ENCODE measurements at regions not wholly inside any gene's neighbourhood (a gene's known extent, or its start where the extent isn't known, plus 50 kb on each side); places are given as distances from the start of the nearest gene placed in this dataset.

DNA sequence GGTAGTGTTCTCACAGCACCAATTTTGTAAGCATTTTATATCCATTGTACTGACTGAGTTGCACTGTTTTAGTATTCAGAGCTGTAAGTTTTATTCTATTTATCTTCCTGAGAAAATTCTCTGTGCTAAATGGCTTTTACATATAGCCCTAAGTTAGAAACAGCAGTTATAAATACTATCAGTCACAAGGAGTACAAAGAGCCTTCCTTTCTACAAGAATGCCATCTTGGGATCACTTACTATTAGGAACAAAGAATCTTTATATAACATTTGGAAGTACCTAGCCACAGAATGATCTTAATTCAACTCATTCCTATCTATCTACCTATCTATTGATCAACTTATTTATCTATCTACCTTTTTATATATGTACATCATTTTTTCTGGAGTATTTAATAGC lies 423.9 kb upstream of the RGS18 start:
- Mint-ChIP-seq H3K27ac (no peak overlapping the region), H3K4me3 (no peak overlapping the region), H3K4me1 (peaks cover 9% of the 10 kb centered on the region), H3K27me3 (ENCODE audit: low read depth) (no peaks in the 10 kb centered on the region), H3K36me3 (no peaks in the 10 kb centered on the region), H3K9me3 (peaks cover 18% of the 10 kb centered on the region)
- TF ChIP-seq, protein P1, sequence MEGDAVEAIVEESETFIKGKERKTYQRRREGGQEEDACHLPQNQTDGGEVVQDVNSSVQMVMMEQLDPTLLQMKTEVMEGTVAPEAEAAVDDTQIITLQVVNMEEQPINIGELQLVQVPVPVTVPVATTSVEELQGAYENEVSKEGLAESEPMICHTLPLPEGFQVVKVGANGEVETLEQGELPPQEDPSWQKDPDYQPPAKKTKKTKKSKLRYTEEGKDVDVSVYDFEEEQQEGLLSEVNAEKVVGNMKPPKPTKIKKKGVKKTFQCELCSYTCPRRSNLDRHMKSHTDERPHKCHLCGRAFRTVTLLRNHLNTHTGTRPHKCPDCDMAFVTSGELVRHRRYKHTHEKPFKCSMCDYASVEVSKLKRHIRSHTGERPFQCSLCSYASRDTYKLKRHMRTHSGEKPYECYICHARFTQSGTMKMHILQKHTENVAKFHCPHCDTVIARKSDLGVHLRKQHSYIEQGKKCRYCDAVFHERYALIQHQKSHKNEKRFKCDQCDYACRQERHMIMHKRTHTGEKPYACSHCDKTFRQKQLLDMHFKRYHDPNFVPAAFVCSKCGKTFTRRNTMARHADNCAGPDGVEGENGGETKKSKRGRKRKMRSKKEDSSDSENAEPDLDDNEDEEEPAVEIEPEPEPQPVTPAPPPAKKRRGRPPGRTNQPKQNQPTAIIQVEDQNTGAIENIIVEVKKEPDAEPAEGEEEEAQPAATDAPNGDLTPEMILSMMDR (IDR thresholded peaks at IDR 0.05; ENCODE audit: unreplicated experiment) = no peak
- DNase-seq (ENCODE audit: low spot score in 2 of 2, unreplicated experiment in 2 of 2) = no peak

DNA sequence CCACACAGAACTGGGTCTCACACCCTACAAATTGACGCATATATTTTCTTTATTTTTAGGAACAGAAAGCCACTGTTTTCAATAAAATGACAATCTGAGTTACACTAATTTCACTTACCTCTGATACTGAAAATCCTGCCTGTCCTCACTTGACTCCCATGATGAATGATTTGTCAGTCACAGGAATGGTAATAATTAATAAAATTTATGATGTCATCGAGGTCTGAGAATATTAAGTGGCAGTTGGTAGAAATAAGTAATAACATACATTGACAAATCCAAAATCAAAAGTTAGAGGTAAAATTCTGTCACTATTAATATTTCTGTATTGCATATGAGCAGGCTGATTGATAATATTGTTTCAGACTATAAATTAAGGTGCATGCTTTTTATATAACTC lies 418.7 kb upstream of the RGS18 start:
- peaks cover 3% of the 10 kb centered on the region for H3K9me3 Mint-ChIP-seq
- peaks cover 5% of the 10 kb centered on the region for H3K27me3 Mint-ChIP-seq (ENCODE audit: low read depth)
- H3K36me3 Mint-ChIP-seq = no peaks in the 10 kb centered on the region
- TF ChIP-seq, protein P1 (IDR thresholded peaks at IDR 0.05; ENCODE audit: unreplicated experiment) = no peak
- DNase-seq (ENCODE audit: low spot score in 2 of 2, unreplicated experiment in 2 of 2) = no peak
- H3K4me3 Mint-ChIP-seq = no peak overlapping the region
- peaks cover 9% of the 10 kb centered on the region for H3K4me1 Mint-ChIP-seq
- H3K27ac Mint-ChIP-seq = no peak overlapping the region

DNA sequence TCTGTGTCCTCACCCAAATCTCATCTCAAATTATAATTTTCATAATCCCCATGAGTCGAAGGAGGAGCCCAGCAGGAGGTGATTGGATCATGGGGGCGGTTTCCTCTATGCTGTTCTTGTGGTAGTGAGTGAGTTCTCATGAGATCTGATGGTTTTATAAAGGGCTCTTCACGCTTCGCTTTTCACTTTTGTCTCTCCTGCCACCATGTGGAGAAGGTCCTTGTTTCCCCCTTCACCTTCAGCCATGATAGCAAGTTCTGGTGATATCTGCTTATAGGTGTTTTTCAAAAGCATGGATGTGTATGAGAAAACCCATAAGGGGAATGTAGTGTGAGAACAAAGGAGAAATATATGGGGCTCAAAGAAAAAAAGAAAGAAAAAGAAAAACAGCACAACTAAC lies 405.9 kb upstream of the RGS18 start:
- no peaks in the 10 kb centered on the region for H3K4me1 Mint-ChIP-seq
- no peaks in the 10 kb centered on the region for H3K36me3 Mint-ChIP-seq
- no peak overlapping the region for H3K27ac Mint-ChIP-seq
- peaks cover 3% of the 10 kb centered on the region for H3K9me3 Mint-ChIP-seq
- H3K4me3 Mint-ChIP-seq = no peak overlapping the region
- no peaks in the 10 kb centered on the region for H3K27me3 Mint-ChIP-seq (ENCODE audit: low read depth)
- no peak for DNase-seq (ENCODE audit: low spot score in 2 of 2, unreplicated experiment in 2 of 2)
- TF ChIP-seq, protein P1 (IDR thresholded peaks at IDR 0.05; ENCODE audit: unreplicated experiment) = no peak

DNA sequence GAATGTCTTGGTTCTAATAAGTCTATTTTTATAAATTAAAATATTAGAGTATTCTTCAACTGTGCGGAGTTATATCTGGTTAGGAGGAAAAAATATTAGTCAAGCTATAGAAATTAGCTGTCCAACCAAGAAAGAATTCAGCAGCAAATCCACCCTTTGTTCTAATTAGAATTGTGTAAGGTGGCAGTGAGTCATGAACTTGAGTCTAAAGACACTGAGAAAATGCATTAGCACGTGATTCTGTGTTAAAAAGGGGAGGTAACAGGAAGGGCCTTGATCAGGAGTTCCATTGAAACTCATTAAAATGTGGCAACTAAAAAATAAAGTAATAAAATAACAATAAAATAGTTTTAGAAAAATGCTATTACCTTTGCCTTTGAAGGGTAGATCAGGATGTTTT lies 398.2 kb upstream of the RGS18 start:
- H3K36me3 Mint-ChIP-seq = no peaks in the 10 kb centered on the region
- H3K4me1 Mint-ChIP-seq = peaks cover 2% of the 10 kb centered on the region

DNA sequence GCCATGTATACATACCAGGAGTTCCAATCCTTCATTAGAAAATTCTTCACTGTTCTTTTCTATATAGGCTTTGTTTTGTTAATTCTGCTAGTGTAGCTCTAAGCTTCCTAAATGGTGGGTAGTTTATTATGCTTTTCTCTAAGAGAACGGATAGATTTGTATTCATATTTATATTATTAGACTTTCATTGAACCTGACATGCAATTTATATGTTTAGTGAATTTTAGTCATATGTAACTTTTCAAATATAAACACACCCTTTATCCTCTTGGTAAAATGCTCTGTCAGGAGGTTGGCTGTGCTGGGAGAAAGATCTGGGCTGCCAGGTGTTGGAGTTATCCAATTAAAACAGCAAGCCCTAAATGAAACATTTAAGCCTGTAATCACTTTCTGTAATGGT lies 369.7 kb upstream of the RGS18 start:
- Mint-ChIP-seq H3K4me1 (no peaks in the 10 kb centered on the region), H3K36me3 (no peaks in the 10 kb centered on the region), H3K4me3 (no peak overlapping the region), H3K9me3 (peaks cover 4% of the 10 kb centered on the region), H3K27me3 (ENCODE audit: low read depth) (no peaks in the 10 kb centered on the region), H3K27ac (no peak overlapping the region)
- TF ChIP-seq, protein P1 (IDR thresholded peaks at IDR 0.05; ENCODE audit: unreplicated experiment) = no peak
- DNase-seq (ENCODE audit: low spot score in 2 of 2, unreplicated experiment in 2 of 2) = no peak

More for the DNA sequence above, 398.2 kb upstream of the RGS18 start:
- TF ChIP-seq, protein P1 (IDR thresholded peaks at IDR 0.05; ENCODE audit: unreplicated experiment) = no peak
- DNase-seq (ENCODE audit: low spot score in 2 of 2, unreplicated experiment in 2 of 2) = no peak
- Mint-ChIP-seq H3K4me3 (no peak overlapping the region), H3K27ac (no peak overlapping the region), H3K9me3 (no peaks in the 10 kb centered on the region), H3K27me3 (ENCODE audit: low read depth) (no peaks in the 10 kb centered on the region)

DNA sequence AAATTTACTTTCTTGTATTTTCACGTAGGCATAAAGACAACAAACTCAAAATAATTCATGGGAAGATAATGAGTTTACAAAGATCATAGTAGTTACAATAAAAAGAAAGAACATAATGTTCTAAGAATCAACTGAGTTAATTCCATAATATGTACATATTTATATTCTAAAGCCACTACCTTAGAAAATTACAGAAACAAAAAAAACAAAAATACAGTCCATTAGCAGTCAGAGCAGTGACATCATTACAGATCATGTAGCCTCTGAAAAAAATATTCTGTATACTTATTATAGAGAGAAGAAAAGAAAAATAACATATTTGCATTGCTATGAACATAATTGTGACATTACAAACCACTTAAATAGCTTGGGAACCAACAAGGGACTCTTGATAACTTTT lies 360.1 kb upstream of the RGS18 start:
- Mint-ChIP-seq H3K4me3 (no peak overlapping the region), H3K4me1 (no peaks in the 10 kb centered on the region), H3K36me3 (no peaks in the 10 kb centered on the region), H3K27me3 (ENCODE audit: low read depth) (no peaks in the 10 kb centered on the region), H3K27ac (no peak overlapping the region), H3K9me3 (no peaks in the 10 kb centered on the region)
- DNase-seq (ENCODE audit: low spot score in 2 of 2, unreplicated experiment in 2 of 2) = no peak
- TF ChIP-seq, protein P1 (IDR thresholded peaks at IDR 0.05; ENCODE audit: unreplicated experiment) = no peak
